GM18499 (cell line): ENCODE measurements at regions not wholly inside any gene's neighbourhood (a gene's known extent, or its start where the extent isn't known, plus 50 kb on each side); places are given as distances from the start of the nearest gene placed in this dataset.

ENCODE experiments used
- ATAC-seq: cut with Tn5 transposase; IDR thresholded peaks from one replicate; pipeline ENCODE4 v1.9.1; 2021; ENCODE audit warnings: moderate number of reproducible peaks; ENCODE audit not compliant: insufficient read depth, unreplicated experiment

DNA sequence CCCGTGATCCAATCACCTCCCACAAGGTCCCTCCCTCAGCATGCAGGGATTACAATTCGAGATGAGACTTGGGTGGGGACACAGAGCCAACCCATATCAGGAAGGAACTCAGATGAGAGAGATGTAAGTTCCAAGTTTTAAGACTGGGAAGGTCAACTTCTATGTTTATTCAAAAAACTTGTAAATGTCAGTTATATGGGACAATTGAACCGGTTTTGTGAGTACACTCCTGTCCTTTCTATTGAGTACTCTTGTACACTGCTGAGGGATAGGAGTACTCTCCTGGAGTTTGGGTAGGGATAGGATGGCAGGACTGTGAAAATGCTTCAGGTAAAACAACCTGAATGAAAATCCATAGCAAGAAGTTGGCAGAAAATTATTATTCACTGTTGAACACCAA, 239.1 kb downstream of the ZNF674 start:
- ATAC-seq = no peak

DNA sequence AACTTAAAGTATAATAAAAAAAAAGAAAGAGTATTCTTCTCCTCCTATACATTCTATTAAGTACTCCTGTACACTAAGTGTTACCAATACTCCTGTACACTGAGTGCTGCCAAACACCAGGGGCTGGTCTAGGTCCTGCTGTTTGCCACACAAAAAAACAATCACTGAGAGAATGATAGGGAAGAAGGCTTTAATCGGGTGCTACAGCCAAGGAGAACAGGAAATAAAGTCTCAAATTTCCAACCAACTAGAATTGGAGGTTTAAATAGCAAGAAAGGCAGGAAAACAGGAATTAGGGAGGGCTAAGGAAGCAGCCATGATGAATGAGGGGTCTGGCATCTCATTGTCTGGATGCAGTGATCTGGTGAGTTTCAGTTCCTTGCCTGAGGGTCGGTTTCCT, 239.8 kb downstream of the ZNF674 start:
- no peak for ATAC-seq

DNA sequence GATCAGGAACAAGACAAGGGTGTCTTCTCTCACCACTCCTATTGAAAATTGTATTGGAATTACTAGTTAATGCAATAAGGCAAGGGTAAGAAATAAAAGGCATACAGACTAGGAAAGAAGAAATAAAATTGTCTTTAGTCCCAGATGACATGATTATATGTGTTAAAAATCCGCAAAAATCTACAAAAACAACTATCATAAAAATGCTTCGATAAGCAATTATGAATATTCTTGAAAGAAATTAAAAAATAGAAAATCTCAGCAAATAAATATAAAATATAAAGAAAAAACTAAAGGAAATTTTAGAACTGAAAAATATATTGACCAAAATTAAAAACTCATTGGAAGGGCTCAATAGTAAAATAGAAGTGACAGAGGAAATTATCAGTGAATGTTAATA, 243.3 kb downstream of the ZNF674 start:
- ATAC-seq = no peak

DNA sequence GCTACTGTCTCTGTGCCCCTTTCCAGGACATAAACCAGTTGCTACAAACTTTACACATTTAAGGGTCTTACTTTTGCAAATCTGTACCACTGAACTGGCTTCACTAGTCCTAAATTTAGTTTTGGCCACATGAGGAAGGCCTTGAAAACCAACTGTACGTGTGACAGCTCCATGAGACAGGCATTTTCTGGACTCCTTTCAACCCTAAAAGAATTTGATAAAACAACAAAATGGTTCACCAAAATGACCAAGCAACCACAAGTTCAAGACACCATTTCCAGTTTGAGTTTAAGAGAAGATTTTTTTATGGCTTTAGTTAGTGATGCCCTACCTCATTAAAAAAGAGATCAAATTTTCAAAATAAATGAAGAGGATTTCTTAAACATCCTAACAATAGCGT, 246.4 kb downstream of the ZNF674 start:
- ATAC-seq = no peak

DNA sequence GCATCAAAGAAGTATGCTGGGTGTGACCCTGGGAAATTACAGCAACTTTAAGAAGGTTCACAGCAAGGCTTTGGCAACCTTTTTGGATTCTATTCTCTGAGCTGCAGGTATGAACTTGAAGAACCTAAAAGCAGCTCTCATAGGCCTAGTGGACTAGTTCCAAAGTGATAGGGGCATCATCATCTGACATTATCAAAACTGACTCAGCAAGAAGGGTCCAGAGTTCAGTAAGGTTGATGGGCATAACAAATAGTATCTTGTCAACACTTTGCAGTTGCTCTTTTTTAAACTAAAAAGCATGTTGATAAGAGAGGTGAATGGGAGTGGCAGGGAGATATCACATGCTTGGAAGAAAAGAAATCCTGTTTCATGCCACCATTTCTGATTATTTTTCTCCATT, 249.3 kb downstream of the ZNF674 start:
- no peak for ATAC-seq

DNA sequence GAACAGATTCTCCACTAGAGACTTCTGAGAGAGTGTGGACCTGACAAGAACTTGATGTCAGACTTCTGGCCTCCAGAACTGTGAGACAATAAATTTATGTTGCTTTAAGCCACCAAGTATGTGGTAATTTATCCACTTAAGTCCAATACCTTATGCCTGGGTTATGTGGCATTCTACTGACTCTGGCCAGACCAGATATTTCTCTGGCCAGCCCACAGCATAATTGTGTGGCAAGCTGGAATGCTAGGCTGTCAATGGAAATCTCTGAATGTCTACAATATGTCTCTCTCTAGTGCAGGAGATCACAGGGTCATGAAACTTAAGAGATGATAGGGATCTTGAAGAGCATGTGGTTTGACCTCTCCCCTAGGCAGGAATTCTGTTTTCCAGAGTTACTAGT, 251.0 kb downstream of the ZNF674 start:
- no peak for ATAC-seq

DNA sequence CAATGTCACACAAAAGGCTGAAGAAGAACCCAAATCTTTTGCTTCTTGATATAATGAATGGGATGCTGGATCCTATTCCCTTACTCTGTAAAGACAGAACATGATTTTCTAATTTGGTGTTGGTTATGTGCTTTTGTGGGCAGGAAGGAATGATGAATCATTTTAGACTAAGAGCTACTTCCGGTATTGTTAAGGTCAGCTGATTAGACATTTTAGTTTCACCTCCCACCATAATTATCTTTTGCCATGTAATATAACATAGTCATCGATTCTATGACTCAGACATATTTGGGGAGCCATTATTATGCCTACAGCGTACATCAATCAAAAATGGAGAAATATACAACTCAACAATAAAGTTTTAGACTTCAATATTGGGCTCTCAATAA, 265.3 kb downstream of the ZNF674 start:
- no peak for ATAC-seq

DNA sequence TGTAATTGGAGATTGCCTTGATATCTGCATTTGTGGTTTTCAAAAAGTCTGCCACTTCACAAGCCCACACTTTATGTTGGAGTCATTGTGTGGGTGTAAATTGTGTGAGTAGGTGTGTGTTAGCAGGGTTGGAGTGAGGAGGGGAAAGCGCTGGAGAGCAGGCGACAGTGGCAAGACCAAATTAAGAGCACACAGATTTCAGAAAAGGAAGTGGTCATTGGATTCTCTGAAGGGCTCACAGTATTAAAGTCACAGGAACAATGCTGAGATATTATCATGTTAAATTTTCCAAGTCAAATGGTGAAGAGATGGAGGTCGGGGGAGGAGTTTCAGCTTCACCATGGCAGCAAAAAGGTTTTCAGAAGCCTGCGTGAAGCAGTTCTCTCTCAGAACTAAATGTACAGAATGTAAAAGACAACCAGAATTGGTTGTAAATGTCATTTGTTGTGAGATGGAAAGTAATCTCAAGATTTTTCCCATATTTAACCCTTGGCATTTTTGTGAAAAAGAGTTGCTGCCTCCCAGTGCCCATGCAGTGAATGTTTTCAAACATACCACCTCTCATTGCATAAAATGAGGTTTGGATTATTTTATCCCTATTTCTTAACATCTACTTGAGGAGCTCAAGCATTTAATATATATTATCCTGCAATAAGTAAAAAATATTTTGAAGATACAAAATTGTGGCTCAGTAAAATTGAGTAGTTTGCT, 265.9 kb downstream of the ZNF674 start:
- no peak for ATAC-seq

DNA sequence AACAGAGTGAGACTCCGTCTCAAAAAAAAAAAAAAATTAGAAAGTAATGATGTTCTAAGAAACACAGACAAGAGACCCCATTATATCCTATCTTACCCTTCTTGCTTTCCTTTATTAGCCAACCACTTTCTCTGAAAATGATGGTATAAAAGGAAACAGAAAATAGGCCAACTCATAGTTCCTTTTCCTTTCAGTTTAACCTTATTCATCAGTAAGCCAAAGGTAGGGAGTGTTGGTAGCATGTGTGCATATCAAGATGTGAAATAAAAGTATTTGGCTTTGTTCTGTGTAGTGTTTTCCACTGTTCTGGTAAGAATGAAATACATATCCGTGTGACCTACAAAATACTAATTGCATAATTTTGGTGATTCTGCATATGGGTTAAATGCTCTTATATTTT, 266.6 kb downstream of the ZNF674 start:
- no peak for ATAC-seq

DNA sequence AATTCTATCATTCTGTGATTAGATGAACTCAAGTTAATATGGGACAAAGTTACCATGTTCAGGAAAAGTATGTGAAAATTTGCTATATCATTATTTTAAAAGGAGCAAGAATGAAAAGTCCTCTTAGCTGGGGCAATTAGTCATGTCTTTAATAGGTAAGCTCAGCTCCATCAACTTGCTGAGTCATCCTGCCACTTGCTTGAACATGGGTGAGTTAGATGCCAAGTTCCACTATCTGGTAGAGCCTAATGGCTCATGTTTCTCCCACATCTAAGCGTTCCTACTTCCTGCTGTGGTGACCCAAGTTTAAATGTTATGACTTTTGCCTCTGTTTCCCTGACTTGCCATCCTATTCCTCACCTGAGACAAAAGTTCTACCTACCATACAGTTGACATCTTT, 276.8 kb downstream of the ZNF674 start:
- ATAC-seq = no peak

DNA sequence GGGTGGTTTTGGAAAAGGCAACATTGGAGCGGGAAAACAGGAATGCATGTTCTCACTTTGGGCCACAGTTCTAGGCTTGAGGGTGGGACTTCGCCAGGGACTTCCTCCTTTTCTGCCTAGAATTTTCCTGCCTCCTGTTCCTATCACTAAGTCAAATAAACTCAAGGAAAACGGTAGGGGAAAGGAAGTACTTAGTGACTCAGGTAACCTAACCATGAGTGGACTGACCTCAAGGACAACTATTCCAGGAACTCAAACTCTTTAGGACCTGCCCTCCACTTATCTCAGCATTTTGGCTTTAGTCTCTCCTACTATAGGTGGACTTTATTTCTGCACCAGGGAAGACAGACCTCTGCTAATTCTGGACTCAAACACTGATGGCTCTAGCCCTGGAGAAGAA, 281.7 kb downstream of the ZNF674 start:
- no peak for ATAC-seq

DNA sequence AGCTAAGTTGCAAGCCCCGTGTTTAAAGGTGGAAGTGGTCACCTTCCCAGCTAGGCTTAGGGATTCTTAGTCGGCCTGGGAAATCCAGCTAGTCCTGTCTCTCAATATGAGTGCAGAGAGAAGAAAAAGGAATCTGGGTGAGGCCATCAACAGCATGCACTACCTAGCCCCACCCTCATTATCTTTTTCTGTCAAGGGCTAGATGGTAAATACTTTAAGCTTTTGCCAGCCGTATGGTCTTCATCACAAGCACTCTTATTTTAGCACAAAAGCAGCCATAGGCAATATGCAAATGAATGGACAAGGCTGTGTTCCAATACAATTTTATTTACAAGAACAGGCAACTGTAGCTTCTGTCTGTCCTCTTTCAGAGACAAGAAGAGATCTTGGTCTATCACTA, 282.9 kb downstream of the ZNF674 start:
- no peak for ATAC-seq

DNA sequence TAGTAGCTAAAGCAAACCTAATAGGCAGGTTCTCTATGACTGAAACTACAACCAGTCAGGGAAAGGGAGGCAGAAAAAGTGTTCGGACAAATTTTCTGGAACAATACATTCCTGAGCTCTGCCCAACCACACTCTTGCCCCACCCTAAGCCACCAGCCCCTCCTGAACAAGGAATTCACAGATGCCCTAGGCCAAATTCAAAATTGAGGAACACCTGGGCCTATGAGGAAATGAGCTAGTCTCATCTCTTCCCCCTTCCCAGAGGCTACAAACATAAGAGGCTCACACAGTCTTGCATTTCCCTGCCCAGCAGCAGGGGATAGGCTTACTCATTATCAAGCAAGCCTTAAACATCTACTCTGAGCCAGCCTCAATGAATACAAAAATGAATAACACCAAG, 284.7 kb downstream of the ZNF674 start:
- no peak for ATAC-seq

DNA sequence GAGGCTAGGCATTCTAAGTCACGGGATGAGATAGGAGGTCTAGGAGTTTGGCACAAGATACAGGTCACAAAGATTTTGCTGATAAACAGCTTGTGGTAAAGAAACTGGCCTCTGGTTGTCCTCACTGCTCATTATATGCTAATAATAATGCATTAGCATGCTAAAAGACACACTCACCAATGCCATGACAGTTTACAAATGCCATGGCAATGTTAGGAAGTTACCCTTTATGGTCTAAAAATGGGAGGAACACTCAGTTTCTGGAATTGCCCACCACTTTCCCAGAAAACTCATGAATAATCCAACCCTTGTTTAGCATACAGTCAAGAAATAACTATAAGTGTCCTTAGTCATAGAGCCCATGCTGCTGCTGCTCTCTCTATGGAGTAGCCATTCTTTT, 286.9 kb downstream of the ZNF674 start:
- ATAC-seq = no peak

DNA sequence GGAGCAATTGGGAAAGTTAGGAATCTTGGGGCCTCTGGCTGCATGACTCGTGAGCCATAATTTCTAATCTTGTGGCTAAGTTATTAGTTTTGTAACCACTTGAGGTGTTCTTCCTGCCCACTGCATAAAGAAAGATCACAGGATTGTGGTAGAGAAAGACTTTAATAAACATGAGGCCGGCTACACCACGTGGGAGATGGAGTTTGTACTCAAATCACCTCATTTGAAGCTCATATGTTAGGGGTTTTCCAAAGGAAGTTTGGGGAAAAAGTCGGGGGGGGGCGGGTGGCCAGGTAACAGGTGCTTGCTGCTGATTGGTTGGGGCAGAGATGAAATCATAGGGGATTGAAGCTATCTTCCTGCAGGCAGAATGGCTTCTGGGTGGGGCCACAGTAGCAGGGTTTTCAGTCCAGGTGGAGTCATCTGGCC, 287.8 kb downstream of the ZNF674 start:
- ATAC-seq = no peak

DNA sequence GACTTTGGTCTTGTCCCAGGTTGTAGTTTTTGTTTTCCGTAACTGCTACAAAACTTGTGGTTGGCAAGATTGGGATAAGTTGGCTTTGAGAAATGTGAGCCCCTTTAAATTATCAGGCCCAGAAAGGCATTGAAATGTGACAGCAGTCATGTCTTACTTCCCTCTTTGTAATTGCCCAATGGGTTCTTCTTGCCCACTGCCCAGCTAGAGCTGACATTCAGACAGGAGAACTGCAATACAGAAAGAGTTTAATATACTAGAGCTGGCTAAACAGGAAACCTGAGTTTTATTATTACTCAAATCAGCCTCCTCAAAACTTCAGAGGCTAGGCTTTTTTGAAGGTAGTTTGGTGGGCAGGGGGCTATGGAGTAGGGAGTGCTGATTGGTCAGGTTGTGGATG, 288.3 kb downstream of the ZNF674 start:
- no peak for ATAC-seq

DNA sequence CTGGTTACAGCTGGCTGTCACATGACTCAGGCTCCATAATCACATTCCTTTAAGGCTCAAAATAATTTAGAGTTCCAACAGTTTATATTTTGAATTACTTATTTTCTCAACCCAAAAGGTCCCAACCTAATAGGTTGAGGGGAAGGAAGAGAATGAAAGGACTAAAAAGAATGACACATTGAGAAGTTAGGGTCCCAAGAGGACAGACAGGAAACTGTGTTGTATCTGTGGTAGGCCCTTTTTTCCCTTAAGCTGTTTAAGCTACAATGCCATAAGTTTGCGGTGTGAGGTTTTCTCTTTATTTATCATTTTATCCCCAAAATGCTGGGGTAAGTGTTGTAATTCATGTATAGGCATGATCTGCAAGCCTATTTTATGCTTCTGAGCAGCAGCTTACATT, 290.2 kb downstream of the ZNF674 start:
- ATAC-seq = no peak

DNA sequence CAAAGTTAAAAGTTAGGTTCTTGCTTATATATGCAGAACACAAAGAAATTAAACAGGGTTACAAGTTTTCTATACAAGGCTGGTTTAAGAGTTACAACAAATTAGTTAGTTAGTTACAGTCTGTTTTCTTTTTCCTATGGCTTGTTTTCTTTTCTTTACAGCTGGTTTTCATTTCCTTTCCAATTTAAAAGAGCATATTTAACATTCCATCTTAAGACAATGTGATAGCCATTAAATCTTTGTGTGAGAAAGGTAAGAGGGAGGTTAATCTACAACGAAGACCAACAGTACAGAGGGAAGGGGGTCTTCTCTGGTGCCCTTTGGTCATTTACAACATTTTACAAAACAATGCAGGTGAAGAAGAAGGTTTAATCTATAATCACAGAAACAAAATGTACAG, 290.6 kb downstream of the ZNF674 start:
- no peak for ATAC-seq

DNA sequence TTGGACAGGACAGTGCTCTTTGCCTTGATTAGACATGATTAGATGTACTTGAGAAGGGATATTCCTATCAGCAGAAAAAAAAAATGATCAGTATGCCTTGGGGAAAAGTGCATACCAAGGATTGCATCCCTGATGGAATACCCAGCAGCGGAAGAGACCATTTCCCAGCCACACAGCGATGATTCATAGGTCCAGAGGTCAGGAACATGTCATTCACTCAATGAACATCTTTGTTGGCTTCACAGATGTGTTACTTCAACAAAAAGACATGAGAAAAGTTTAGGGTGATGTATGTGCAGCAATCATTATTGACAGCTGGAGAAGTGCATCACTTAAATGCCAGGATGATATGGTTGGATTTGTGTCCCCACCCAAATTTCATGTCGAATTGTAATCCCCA, 293.5 kb downstream of the ZNF674 start:
- no peak for ATAC-seq

DNA sequence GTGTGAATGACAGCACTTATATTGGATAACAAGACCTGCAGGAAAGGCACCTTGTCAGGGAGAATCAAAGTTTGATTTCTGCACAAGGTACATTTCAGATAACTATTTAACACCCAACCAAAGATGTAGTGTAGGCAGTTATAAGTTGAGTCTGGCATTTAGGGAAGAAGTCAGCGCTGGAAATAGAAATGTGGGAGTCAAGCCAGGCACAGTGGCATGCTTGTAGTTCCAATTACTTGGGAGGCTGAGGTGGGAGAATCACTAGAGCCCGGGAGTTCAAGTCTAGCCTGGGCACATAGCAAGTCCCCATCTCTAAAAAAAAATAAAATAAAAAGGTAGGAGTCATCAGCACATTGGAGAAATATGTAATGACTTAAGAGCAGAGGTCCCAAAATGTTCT, 295.1 kb downstream of the ZNF674 start:
- ATAC-seq = no peak

DNA sequence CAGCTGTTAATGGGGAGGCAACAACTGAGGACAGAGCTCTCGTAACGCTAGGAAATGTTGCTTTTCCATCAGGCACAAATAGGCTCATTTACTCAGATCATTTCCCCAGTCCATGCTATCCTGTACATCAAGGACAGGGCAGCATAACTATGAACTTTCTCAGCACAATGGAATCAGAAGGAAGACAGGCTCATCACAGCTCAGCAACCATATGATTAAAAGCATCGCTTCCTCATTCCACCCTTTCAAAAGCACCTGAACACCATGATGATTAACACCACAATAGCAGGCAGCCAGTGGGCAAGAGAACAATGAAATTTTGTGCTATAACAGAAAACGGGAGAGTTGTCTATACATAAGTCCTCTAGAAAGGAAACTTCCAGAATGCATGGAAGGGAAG, 297.8 kb downstream of the ZNF674 start:
- no peak for ATAC-seq

DNA sequence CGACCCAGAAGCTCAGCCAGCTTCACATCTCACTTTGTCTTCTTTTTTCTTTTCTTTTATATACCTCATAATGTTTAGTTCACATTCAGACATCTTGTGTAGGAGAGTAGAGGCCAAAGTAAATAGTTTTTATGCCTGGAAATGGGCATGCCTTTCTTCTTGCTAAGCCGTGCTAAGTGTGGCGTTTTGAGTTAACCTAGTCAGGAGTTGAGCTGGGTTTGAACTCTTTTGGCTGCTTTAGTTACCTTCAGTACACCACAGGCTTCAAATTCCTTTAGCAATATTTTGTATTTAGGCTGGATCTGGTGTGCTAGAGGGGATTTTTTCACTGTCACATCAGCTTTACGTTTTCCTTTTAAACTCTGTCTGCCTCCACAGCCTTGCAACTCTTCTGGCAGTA, 300.8 kb downstream of the ZNF674 start:
- no peak for ATAC-seq

DNA sequence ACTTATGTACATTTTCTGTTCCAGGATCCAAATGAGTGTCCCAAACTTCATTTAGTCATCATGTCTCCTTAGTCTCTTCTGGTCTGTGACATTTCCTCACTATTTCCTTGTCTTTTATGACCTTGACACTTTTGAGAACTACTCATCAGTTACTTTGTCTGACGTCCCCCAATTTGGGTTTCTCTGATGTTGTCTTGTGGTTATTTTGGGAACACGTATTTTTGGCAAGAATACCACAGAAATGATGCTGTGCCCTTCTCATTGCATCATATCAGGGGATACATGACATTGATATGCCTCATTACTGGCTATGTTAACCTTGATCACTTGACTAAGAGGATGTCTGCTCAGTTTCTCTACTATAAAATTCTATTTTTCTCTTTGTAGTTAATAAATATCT, 308.8 kb downstream of the ZNF674 start:
- ATAC-seq = no peak
